ENCODE measurements at regions not wholly inside any gene's neighbourhood (a gene's known extent, or its start where the extent isn't known, plus 50 kb on each side); places are given as distances from the start of the nearest gene placed in this dataset.

- TF ChIP-seq ZNF331 (CRISPR knock-in tag; IDR thresholded peaks at IDR 0.05; ENCODE audit: low read depth) (no peak), EZH2 (IDR thresholded peaks at IDR 0.05; ENCODE audit: low read depth, unreplicated experiment) (no peak)
Observed at GRCh38 chr21:25366116-25366515, 241.2 kb downstream of the MRPL39 start (continued).

GRCh38 chr21:25362375-25363267 is 244.7 kb downstream of the MRPL39 start:
- H3K27ac Mint-ChIP-seq, result peak overlapping the region; percentile 52; the same call in 1 of the 2 replicates
- DNase-seq (ENCODE audit: low spot score) (no peak), ATAC-seq (no peak)
- no peaks in the 10 kb centered on the region for H3K36me3 Mint-ChIP-seq (ENCODE audit: low read depth)
- no peak overlapping the region for H3K4me3 ChIP-seq
- no peaks in the 10 kb centered on the region for H3K27me3 Mint-ChIP-seq (ENCODE audit: insufficient read depth, low read depth, poor library complexity)
- peaks cover 6% of the 10 kb centered on the region for H3K9me2 ChIP-seq (ENCODE audit: insufficient read depth)
- H3K36me3 ChIP-seq (ENCODE audit: insufficient read depth), result 0 out of 2 replicates have a peak, but pooled peaks cover 3% of the 10 kb centered on the region
- TF ChIP-seq POLR2AphosphoS5 (IDR thresholded peaks at IDR 0.05; ENCODE audit: low read depth) (no peak), ZNF114 (CRISPR knock-in tag; IDR thresholded peaks at IDR 0.05) (no peak), NANOG (IDR thresholded peaks at IDR 0.05; ENCODE audit: borderline replicate concordance) (no peak), STAT1 (IDR thresholded peaks at IDR 0.05; ENCODE audit: unreplicated experiment) (no peak), JUNB (IDR thresholded peaks at IDR 0.05; ENCODE audit: unreplicated experiment) (no peak), EZH2 (IDR thresholded peaks at IDR 0.05; ENCODE audit: low read depth, unreplicated experiment) (no peak), ZNF331 (CRISPR knock-in tag; IDR thresholded peaks at IDR 0.05; ENCODE audit: low read depth) (no peak), REST (IDR thresholded peaks at IDR 0.05; ENCODE audit: unreplicated experiment) (no peak)
- TF ChIP-seq, protein P1, sequence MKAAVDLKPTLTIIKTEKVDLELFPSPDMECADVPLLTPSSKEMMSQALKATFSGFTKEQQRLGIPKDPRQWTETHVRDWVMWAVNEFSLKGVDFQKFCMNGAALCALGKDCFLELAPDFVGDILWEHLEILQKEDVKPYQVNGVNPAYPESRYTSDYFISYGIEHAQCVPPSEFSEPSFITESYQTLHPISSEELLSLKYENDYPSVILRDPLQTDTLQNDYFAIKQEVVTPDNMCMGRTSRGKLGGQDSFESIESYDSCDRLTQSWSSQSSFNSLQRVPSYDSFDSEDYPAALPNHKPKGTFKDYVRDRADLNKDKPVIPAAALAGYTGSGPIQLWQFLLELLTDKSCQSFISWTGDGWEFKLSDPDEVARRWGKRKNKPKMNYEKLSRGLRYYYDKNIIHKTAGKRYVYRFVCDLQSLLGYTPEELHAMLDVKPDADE (IDR thresholded peaks at IDR 0.05), result no peak
- H2AFZ ChIP-seq, result no peak overlapping the region
- H3K4me2 ChIP-seq, result no peak overlapping the region
- no peaks in the 10 kb centered on the region for H3F3A ChIP-seq (replicated peaks; ENCODE audit: low read depth)
- H3K4me3 Mint-ChIP-seq, result no peak overlapping the region
- no peaks in the 10 kb centered on the region; the same call in 1 of the 3 replicates for H3K9me3 Mint-ChIP-seq
- H4K20me1 ChIP-seq (replicated peaks; ENCODE audit: insufficient read depth), result no peaks in the 10 kb centered on the region
- no peaks in the 10 kb centered on the region for H3K79me2 ChIP-seq (replicated peaks; ENCODE audit: insufficient read depth)
- no peaks in the 10 kb centered on the region for H3K4me1 ChIP-seq (ENCODE audit: insufficient read depth)
- H3K4me1 Mint-ChIP-seq, result 0 out of 3 replicates have a peak, but pooled peaks cover 2% of the 10 kb centered on the region
- H3K27ac ChIP-seq (ENCODE audit: low read depth), result no peak overlapping the region
- no peaks in the 10 kb centered on the region for H3K27me3 ChIP-seq (ENCODE audit: insufficient read depth)

Measured in GM23338 (cell line).